ENCODE measurements at regions not wholly inside any gene's neighbourhood (a gene's known extent, or its start where the extent isn't known, plus 50 kb on each side); places are given as distances from the start of the nearest gene placed in this dataset.
"Not testable (repeated sequence)": the region's sequence is repeated elsewhere in the genome, so short reads cannot be mapped to it uniquely, and the experiment has no call there.

DNA sequence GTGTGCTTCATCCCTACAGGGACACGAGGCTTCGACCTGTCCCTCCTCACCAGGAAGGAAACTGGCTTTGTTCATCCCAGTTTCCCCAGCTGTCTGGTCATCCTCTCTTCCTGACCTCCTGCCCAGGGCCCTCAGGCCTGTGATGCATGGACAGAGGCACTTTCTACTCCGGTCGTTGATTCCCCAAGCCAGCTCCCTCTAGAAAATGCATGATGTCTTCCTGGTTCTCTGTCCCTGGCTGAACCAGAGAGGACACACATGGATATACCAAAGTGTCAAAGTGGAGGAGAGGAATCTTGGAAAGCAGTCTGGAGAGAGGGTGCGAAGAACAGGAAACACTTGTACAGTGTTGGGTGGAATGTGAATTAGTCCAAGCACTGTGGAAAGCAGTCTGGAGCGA is 501.4 kb downstream of the TMEM121 start:
- not testable (repeated sequence) for DNase-seq (ENCODE audit: low read depth, low spot score)

DNA sequence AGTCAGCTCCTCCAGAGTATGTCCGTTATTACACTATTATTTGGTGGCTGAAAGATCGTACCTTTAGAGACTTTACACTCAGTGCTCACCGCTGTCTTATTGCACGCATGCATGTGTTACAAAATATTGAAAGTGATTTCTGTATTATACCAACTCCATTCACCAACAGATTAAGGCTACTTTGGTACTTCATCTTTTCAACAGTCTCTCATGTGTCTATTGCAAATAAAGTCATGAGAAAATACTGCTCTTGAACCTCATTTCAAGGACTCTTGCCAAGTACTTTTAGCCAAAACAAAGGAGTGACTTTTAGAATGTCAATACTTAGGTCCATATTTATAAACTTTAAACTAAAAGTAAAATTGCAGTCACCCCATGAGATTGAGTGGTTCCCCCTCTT is 503.6 kb downstream of the TMEM121 start:
- no peak for DNase-seq (ENCODE audit: low read depth, low spot score)

DNA sequence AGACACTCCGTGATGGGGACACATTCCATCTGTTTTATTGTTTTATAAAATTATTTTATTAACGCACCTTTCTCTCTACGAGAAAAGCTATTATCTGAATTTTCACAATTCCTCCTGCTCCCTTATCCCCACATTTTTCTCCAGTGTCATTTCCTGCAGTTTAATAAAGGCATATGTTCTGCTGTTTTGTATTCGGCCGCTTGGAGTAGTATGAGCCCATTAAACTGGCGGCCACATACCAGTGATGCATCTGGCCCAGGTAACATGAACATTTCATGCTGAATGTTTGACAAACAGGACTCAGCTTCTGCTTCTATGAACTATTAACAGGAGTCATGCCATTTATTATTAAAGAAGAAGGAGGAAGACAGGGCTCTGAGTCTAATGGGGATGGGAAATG is 511.0 kb downstream of the TMEM121 start:
- DNase-seq (ENCODE audit: low read depth, low spot score) = no peak

DNA sequence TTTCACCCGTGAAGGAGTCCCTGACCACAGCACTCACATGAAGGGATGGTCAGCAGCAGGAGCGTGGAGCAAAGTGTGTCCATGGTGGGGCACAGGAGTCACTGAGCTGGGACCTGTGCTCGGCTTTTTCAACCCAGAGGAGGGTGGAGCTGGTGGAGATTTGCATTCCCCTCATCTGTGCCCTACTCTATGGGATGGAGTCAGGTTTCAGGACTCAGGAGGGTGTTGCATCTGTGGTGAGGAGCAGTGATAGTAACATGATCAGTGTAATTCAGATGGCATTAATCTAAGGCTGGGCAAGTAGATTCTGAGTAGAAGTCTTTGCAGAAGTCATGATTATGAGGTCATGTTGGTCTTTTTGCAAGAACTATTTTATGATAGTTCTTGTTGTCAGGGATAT is 511.9 kb downstream of the TMEM121 start:
- no peak for DNase-seq (ENCODE audit: low read depth, low spot score)

DNA sequence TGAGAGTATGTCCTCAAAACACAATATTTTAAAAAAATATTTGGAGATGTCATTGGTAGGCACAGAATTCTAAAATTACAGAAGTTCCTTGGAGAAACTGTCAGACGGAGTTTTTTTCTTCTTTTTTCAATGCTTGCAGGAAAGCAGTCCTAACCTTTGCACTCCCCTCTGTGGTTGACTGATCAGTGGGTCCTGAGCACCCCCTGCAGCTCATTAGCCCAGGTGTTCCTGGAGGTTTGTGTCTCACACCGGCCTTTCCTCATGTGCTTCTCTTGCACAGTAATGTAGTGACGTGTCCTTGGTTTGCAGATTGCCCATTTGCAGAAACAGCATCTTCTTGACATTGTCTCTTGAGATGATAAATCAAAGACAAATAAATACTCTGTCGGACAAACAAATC is 513.0 kb downstream of the TMEM121 start:
- no peak for DNase-seq (ENCODE audit: low read depth, low spot score)

DNA sequence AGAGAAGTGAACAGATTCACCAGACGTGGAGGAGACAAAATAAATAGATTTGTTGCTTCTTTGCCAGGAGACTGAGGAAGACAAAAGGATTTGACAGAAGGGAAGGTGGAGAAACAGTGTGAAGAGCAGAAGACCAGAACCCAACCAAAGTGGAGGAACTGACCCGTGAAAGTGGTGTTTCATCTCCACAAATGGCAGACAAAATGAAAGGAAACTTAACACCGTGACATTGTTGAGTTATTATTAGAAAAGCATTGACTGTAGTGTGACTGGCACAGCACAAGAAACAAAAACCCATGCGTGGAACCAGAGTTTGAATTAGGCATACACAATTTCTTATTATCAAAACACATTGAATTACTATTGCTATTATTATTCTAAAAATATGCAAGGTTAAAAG is 518.1 kb downstream of the TMEM121 start:
- no peak for DNase-seq (ENCODE audit: low read depth, low spot score)

DNA sequence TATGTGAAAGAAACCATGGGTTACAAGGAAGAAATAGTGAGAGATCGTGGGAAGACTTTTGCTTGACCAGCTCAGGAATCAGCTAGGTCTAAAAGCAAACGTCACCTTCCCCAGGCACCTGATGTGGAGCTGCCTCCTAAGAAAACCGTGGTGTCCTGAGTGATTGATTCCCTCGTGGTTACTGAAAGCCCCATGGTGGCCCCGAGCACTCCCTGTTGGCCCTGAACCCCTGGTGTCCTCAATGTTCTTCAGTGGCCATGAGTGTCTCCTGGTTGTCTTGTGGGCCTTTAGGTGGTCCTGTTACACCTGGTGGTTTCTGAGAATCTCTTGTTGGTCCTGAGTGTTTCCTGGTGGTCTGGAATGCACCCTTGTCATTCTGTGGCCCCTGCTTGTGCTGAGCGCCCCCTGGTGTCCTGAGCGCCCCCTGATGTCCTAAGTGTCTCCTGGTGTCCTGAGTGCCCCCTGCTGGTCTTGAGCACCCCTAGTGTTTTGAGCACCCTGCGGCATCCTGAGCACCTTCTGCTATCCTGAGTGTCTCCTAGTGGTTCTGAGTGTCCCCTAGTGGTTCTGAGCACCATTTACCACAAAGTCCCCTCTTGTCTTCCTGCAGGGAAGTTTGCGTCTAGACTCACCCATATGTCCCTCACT is 518.7 kb downstream of the TMEM121 start:
- no peak for DNase-seq (ENCODE audit: low read depth, low spot score)

DNA sequence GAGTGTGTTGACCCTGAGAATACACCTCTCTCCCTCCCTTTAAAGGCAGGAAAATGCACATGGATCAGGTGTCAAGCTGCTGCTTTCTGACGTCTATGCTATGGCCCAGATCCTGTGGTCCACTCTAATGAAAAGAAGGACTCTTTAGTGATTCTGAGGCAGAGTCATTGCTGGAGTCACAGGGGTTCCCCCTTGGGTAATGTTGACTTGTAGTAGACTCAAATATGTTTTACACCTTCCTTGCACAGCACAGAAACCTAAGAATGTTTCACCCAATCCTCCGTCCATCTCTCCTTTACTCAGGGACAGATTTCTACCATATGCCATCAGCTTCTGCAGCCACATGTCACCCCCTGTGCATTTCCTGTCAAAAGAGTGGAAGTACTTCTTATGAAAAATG is 525.4 kb downstream of the TMEM121 start:
- DNase-seq (ENCODE audit: low read depth, low spot score) = no peak

DNA sequence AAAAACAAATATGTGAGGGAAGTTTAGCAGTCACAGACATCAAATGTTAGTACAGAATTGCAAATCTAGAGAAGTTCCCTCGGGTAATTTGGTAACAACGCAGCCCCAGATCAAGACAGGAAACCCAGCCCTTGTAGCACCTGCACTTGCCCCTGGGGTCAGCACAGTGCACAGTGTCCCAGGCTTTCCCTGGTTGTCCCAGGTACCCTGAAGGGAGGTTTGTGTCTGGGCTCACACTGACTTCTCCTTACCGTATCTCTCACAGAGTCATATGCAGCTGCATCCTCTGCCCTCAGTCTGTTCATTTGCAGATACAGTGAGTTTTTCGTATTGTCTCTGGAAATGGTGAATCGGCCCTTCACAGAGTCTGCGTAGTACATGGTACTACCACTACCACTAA is 528.9 kb downstream of the TMEM121 start:
- DNase-seq (ENCODE audit: low read depth, low spot score) = no peak

DNA sequence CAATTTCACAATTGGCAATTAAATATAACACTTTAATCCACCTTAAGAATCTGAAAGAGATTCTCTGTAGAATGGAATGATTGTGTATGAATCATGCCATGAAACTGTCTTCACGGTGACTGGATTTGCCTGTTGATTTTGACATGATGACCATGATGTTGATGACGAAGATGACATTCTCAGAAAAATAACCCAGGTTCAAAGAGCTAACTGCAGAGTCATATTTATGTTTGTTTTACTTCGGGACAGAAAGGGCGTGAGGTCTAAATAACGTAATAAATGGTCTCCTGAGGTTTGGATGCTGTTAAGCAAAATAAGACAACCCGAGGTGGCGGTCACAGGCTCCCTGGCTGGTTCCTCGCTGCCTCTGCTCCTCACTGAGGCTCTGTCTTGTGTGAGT is 532.0 kb downstream of the TMEM121 start:
- DNase-seq (ENCODE audit: low read depth, low spot score) = no peak

DNA sequence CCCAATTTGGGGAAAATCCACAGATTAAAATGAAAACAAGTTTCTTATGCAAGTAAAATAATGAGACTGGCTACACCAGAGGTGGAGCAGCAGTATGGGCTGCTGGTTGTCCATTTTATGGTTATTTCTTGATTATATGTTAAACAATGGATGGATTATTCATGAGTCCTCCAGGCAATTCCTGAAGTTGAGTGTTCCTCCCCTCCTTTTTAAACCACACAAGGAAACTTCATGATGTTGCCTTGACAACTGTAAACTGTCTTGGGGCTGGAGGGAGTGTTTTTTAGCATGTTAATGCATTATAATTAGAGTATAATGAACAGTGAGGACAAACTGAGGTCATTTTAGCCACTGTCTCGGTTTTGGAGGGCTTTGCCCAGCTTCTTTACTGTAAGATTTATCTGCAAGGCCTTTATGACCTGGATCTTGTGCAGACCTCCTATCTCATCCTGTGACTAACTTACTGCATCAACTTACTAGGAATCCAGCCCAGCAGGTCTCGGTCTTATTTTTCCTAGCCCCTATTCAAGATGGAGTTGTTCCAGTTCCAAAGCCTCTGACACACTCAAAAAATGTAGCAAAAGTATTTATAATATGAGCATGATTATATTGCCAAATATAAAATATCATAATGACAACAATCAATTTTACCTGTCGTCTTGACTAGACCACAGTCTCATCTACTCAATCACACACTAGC is 534.0 kb downstream of the TMEM121 start:
- DNase-seq (ENCODE audit: low read depth, low spot score) = no peak

DNA sequence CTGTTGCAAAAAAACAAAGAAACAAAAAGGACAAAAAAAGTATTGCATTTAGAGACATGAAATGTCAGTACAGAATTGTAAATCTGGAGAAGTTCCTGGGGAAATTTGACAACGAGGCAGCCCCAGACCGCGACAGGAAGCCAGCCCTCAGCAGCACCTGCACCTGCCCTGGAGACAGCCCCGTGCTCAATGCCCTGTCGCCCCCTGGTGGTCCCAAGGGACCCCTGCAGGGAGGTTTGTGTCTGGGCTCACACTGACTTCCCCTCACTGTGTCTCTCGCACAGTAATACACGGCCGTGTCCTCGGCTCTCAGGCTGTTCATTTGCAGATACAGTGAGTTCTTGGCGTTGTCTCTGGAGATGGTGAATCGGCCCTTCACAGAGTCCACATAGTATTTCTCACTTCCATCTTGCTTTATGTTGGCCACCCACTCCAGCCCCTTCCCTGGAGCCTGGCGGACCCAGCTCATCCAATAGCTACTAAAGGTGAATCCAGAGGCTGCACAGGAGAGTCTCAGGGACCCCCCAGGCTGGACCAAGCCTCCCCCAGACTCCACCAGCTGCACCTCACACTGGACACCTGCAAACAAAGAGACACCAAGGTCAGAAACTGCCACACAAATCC is 535.6 kb downstream of the TMEM121 start:
- not testable (repeated sequence) for DNase-seq (ENCODE audit: low read depth, low spot score)

DNA sequence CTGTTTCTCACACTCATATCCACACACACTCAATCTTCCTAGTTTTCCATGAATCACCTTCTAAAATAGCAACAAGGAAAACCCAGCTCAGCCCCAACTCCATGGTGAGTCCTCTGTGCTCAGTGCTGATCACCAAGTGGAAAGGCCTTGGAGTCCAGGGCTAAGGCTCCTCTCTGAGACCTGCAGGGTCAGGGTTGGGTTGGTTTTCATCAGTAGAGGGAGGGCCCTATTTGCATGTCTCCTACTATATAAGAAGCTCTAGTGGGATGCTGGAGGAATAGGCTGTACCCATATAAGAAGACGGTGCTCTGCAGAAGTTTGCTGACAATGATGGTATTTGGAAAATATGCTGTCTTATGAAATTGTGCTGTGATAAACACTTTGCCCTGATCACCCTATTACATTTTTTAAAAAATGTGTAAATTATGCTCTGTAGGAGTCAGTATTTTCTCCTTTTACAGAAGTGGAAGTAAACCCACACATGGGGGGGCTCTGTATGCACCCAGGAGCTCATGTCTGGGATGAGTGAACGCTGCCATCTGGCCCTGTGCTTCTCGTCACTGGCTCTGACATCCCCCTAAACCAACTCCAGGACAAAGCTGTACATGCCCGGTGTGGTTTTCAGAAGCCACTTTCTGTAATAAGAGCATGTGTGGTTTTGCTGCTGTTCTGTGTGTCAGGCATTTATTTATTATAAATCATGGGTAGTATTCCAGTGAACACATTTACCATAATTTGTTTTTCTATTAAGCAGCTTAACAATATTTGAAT is 536.3 kb downstream of the TMEM121 start:
- DNase-seq (ENCODE audit: low read depth, low spot score) = no peak

DNA sequence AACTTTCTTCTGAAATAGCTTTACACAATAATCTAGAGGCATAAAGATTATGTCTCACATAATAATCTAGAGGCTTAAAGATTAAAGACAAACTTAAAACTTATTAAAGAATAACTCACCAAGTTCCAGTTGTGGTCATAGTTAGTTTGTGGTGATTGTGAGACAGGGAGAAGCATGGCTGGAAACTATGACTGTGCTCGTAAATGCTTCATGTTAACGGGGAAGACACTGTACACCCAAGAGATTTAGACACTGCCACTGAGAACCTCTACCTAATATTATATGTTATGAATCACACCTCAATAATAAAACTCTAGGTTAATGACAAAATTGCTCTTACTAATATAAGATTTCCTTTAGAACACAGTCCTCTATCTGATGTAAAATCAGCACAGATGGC is 541.6 kb downstream of the TMEM121 start:
- DNase-seq (ENCODE audit: low read depth, low spot score) = no peak

DNA sequence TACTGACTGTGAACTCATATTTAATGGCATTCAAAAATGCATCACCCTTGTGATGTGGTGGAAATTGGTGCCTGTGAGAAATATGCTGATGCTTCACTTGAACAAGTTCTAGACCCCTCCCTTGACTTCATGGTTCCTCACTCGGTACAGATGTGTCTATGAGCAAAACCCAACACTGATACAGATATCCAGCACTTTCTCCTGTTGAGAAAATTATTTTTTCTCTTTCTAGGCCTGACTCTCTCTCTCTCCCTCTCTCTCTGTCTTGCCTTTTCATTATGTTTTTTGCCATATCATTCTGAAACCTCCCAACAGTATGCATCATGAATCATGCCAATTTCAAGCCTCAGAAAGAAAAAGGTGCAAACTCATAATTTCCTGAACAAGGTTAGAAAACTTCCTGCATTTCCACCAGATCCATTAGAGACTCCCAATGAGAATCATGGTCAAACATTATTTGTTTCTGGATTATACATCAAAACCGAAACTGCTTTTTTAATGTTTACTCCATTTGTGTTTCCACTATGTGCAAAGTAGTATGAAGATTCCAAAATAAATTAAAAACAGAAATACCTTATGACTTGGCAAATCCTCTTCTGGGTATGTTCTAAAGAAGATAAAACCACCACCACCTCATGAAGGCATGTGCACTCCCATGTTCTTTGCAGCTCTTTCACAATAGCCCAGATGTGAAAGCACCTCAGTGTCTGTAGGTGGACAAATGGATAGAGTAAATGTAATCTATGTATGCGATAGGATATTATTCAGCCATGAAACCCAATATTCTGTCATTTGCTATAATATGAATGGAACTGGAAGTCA is 543.6 kb downstream of the TMEM121 start:
- DNase-seq (ENCODE audit: low read depth, low spot score) = no peak

DNA sequence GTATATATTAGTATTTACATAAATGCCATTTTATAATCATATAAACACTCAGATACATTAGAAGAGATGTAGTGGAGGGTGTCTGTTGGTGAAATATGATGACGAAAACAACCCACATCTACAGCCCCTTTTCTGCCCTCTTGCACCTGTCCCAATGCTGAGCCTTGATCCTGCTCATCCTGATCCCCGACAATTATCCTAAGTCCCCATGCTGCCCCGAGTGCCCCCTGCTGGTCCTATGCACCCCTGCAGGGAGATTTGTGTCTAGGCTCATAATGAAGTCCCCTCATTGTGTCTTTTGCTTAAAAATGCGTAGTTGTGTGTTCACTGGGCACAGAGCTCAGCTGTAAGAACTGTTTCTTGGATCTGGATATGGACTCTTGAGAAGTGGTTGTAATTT is 554.5 kb downstream of the TMEM121 start:
- no peak for DNase-seq (ENCODE audit: low read depth, low spot score)

DNA sequence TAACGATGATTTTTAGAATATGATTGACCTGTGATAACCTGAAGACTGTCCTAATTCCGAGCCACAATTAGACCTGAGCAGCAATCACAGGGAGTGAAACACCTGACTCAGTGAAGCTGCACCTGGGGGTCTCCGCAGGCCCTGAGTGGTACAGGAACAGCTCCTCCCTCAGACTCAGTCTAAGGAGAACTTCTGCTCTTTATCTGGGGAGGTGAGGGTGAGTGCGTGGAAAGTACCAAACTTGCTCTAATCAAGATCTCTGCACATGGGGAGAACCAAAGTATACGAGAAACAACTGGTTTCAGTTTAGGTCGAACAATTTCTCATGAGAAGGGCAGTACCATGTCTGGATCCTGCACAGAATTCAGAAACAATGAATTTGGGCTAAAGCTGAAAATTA is 555.3 kb downstream of the TMEM121 start:
- not testable (repeated sequence) for DNase-seq (ENCODE audit: low read depth, low spot score)

DNA sequence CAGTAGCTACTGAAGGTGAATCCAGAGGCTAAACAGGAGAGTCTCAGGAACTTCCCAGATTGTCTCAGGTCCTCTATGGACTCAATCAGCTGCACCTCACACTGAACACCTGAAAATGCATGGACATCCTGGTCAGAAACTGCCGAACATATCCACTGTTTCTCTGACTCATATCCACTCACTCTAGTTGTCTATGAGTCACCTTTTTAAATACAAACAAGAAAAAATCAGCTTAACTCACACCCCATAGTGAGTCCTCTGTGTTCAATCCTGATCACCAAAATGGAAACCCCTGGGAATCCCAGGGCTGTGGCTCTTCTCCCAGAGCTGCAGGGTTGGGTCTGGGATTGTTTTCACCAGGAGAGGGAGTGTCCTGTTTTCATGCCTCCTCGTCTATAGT is 556.7 kb downstream of the TMEM121 start:
- no peak for DNase-seq (ENCODE audit: low read depth, low spot score)

DNA sequence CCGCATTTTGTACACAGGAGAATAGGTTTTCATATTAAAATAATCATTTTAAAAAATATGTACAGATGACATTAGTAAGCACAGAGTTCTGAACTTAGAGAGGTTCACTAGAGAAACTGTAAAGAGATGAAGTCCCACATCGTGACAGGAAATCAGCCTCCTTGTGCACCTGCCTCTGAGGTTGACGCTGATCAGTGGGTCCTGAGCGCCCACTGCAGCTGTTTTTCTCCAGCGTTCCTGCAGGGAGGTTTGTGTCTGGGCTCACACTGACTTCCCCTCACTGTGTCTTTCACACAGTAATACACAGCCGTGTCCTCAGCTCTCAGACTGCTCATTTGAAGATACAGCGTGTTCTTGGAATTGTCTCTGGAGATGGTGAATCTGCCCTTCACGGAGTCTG is 561.5 kb downstream of the TMEM121 start:
- no peak for DNase-seq (ENCODE audit: low read depth, low spot score)

DNA sequence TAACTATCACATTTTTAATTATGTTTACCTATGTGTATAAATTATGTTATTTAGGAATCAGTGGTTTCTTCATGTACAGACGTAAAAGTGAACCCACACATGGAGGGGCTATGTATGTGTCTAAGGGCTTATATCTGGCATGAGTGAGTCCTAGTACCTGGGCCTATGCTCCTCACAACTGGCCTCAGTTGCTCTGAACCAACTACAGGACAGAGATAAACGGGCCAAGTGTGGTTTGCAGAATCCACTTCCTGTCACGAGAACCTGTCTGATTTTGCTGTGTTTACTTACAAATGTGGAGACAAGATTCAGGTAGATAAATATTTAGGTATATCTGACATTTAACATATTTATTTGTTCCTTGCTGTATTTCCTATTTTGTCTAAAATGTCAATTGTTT is 562.5 kb downstream of the TMEM121 start:
- not testable (repeated sequence) for DNase-seq (ENCODE audit: low read depth, low spot score)

DNA sequence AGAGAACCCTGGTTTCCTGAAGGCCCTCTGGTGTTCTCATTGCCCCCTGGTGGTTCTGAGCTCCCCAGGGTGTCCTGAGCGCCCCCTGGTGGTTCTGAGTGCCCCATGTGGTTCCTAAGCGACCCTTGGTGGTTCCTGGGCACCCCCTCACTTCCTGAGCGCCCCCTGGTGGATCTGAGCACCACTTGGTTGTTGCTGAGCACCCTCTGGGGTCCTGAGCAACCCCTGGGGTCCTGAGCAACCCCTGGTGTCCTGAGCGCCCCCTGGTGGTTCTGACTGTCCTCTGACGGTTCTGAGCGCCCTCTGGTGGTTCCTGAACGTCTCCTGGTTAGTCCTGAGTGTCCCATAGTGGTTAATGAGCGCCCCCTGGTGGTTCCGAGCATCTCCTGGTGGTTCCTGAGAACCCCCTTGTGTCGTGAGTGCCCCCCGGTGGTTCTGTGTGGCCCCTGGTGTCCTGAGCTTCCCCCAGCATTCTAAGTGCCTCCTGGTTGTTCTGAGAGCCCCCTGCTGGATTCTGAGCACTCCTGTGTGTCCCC is 568.3 kb downstream of the TMEM121 start:
- DNase-seq (ENCODE audit: low read depth, low spot score) = no peak
